Activated CD4-positive, alpha-beta T cell treated with anti-CD3 and anti-CD28 coated beads for 4 hours (primary cell): ENCODE measurements at regions not wholly inside any gene's neighbourhood (a gene's known extent, or its start where the extent isn't known, plus 50 kb on each side); places are given as distances from the start of the nearest gene placed in this dataset.
"Not testable (repeated sequence)": the region's sequence is repeated elsewhere in the genome, so short reads cannot be mapped to it uniquely, and the experiment has no call there.

Experiments used
- DNase-seq, 2 donors: peaks; one replicate each; pipeline ENCODE4 v3.0.0-alpha.2; 2020

DNA sequence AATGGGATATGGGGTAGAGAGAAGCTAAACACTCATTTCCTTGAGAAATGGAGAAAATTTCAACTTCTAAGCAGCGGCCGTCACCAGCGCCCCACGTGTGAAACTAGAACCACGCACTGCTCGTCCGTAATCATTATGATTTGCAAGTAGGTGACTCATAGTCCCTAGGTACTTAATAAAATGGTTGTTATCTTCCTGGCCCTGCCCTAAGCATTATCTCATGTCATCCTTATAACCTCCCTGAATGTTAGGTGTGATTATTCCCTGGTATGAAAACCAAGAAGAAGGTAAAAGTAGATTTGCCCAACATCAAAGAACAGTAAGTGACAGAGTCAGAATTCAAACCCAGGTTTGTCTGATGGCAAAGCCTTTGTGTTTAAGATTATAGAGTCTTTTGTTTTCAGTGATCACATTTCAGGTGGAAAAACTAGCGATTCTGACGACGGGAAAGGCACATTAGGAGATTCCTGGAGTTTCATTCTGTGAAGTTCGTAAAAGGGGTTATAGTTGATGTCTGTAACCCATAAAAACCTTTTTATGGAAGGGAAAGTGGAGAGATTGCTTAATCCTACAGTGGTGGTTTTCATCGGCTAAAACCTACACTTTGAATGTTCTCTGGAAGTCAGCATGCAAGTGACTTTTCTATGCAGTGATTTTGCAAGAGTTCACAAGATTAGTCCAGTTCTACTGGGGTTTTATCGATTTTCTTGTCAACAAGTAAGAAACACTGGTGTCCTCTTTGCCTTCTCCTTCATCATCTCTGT, 202.9 kb upstream of the WWC1 start:
- DNase-seq, result no peak

DNA sequence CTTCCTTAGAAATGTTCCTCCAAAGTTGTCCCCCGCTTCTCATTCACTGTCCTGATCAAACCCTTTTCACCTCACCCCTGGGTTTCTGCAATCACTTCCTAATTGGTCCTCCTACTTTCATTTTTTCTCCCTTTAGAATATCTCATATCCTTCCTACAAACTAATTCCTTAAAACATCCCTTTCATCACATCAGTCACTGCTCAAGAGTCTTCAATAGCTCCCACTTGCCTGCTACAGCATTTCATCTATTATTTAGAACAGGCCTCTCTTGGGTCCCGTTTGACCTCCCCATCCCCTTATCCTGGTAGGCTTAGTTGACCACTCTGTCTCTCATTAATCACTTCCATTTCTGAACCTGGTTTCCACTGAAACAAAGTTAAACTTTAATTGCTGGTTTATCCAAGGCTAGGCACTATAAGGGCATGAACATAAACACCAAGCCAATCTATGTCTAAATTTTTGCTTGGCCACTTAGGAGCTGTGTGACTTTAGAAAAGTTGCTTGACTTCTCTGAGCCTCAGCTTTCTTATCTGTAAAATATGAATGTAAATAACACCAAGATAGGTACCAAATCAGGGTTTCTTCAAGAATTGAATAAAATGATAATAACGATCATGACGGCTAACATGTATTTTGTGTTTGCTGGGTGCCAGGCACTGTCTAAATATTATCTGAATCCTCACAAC, 202.1 kb upstream of the WWC1 start:
- no peak for DNase-seq

GRCh38 chr5:168092209-168093185, 198.9 kb upstream of the WWC1 start:
- no peak for DNase-seq

DNA sequence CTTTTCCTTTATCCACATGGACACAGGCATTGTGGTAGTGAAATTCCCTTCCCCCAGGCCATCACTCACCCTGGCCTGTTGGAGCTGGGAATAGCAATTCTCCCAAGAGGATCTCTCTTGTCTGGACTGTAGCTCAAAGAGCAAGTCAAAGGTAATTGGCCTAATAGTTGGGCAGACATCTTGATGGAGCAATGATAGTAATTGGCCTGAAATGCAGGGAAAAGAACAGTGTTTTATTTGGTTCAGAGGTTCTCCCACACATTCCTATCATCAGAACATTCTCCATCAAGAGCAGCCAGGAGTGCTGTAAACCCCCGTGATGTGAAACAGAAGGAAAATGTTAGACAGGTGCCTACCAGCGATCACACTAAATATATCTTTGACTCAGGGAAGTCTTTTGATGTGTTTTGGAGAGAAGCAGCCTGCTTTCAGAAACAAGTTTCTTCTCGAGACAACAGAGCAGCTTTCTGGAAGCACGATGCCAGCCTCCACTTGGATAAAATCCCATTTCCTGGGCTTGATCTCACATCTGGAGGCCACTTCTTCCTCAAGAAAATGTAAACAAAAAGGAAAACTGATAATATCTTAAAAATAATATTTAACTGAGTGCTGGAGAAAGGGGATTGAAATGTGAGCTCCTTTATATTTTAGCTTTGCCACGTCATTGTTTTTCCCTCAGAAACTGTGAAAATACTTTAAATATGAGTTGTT, 198.1 kb upstream of the WWC1 start:
- no peak for DNase-seq

GRCh38 chr5:168096525-168096924, 194.9 kb upstream of the WWC1 start:
- no peak for DNase-seq

GRCh38 chr5:168097876-168098653, 193.4 kb upstream of the WWC1 start:
- no peak for DNase-seq

DNA sequence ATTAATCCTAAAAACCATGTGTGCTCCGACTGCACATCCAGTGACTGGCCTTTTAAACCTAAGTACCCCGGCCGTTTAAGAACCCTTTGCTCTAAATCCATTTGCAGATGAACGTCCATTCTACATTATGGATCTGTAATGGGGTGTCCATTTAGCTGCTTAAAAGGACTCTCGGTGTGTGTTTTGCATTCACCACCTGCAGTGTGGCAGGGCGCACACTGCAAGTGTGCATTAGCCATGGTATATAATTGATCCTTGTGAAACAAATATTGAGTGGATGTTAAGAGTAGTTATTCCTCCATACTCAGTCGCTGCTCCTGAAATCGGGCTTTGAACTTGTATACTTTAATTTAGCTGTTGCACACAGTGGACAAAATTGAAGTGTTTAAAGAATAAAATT, 190.1 kb upstream of the WWC1 start:
- DNase-seq, result no peak

GRCh38 chr5:168103018-168103417, 188.4 kb upstream of the WWC1 start:
- not testable (repeated sequence) for DNase-seq

DNA sequence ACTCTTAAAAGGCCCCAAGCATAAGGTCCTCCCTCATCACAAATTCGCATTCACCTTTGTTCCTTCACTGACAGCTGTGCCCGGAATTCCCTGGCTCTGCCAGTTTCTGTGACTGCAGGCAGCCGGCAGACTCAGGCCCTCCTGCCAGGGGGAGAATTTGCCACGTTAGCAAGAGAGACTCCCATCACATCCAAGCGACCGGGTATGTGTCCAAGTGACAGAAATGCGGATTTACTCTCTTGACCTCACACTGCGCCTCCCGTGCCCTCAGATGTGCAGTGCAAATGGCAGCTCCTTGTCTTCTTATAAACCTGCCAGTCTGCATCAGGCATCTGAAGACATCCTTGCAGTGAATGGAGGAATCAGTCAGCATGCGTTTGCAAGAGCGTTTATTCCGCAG, 187.1 kb upstream of the WWC1 start:
- DNase-seq, result no peak

DNA sequence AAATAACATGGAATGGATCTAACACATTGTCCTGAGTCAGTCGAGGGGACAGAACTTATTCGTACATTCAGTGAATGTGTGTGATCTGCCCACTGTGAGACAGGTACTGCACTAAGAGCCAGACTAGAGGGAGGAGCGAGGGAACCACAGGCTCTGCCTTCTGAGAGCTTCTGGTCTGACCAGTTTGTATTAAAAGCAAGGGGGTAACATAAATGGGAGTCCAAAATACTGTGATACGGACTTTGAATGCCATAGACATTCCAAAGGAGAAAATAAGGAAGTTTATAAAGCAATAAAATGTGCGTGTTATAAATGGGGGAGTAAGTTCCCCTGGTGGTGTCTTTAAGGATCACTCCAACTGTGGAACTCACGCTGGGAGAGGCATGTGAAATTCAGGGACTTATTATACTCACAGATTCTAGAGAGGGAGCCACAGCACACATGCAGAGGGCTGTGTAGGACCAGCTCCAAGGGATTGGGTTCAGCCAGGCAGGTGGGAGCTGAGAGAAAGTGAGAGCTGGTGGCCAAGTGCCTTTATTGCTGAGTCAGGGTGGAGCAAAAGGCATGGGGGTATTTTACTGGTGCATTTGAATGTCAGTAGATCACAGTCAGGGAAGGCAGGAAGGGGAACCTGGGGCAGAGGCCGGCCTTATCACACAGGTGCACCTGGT, 186.5 kb upstream of the WWC1 start:
- DNase-seq, result no peak

GRCh38 chr5:168106008-168106761, 185.3 kb upstream of the WWC1 start:
- DNase-seq, result no peak

DNA sequence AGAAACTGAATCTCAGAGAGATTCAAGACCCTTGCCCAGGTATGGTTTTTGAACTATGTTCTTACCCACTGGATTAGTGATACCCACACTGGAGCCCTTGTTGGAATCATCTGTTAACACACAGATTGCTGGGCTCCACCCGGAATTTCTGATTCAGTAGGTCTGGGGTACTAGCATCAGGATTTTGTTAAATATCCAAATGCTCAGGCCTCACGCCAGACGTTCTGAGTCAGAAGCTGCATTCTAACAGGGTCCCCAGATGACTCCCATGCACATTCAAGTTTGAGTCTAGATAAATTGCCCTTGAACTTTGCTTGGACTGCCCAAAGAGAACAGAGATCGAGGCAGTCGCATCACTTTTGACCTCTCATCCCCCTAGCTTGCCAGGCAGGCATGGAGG, 182.0 kb upstream of the WWC1 start:
- no peak for DNase-seq

DNA sequence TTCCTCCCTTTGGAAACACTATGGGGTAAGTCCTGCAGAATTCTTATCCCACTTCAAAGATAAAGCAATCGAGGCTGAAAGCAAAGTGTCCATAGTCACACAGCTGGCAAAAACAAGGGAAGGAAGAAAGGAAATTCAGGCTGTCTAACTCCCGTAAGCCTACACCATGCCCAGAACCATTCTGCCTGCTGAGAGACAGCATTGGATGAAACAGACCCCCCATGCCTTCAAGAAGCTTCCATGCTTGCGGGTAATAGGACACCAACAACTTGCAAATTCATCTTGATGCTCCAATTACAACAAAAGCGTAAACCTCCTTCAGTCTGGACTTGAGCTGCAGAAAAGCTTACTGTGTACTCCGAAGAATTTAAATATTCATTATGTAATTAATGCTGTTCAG, 181.1 kb upstream of the WWC1 start:
- DNase-seq, result no peak

- DNase-seq, result no peak
Measured at GRCh38 chr5:168110870-168111832, 180.3 kb upstream of the WWC1 start.

GRCh38 chr5:168114444-168115017, 176.9 kb upstream of the WWC1 start:
- DNase-seq, result peak; percentile 3 to 45

- DNase-seq, result no peak
Measured at GRCh38 chr5:168117469-168117868, 174.0 kb upstream of the WWC1 start.

GRCh38 chr5:168118042-168118668, 173.3 kb upstream of the WWC1 start:
- no peak for DNase-seq

DNA sequence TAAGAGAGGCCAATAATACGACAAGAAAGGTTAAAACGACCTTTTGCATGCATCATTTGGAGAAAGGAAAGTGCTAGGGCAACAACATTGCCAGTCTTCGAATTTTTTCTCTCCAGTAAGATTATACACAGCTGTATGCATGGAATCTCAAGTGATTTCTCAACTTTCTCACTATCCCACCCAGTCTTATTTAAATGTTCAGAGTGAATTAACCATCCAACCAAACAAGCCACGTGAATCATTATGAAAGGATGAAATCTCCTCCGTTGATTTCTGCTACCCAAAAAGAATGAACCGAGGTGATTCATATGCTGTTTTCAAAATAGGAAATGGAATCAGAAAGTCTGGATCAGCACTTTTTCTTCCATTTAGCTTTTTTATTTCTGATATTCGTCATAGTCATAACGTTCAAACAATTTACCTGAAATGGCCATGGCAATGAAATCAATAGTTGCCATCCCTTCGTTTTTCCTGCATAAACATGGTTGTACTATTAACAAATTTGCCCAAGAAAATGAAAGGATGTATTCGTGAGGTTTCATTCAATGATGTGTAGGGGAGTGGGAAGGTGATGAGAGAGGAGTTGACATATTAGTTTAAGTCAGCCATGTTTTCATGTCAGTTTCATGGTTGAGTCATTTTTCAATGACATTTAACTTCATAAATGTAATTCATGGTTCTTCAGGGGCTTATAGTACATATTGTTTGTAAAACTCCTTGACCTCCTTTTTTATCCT, 170.9 kb upstream of the WWC1 start:
- DNase-seq, result no peak
